ENCODE measurements at regions not wholly inside any gene's neighbourhood (a gene's known extent, or its start where the extent isn't known, plus 50 kb on each side); places are given as distances from the start of the nearest gene placed in this dataset.

- TF ChIP-seq, protein P1, sequence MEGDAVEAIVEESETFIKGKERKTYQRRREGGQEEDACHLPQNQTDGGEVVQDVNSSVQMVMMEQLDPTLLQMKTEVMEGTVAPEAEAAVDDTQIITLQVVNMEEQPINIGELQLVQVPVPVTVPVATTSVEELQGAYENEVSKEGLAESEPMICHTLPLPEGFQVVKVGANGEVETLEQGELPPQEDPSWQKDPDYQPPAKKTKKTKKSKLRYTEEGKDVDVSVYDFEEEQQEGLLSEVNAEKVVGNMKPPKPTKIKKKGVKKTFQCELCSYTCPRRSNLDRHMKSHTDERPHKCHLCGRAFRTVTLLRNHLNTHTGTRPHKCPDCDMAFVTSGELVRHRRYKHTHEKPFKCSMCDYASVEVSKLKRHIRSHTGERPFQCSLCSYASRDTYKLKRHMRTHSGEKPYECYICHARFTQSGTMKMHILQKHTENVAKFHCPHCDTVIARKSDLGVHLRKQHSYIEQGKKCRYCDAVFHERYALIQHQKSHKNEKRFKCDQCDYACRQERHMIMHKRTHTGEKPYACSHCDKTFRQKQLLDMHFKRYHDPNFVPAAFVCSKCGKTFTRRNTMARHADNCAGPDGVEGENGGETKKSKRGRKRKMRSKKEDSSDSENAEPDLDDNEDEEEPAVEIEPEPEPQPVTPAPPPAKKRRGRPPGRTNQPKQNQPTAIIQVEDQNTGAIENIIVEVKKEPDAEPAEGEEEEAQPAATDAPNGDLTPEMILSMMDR (conservative IDR thresholded peaks at IDR 0.05; ENCODE audit: low read length): no peak
- no peak for TF ChIP-seq EZH2phosphoT487 (IDR thresholded peaks at IDR 0.05; ENCODE audit: borderline replicate concordance)
Observed at GRCh38 chr18:28792404-28793086, 615.6 kb upstream of the CDH2 start.
